GM12892 (cell line): ENCODE measurements at regions not wholly inside any gene's neighbourhood (a gene's known extent, or its start where the extent isn't known, plus 50 kb on each side); places are given as distances from the start of the nearest gene placed in this dataset.

Experiments used
- POLR2A ChIP-seq: IDR thresholded peaks from 2 replicates; pipeline ENCODE4 v1.6.1; 2011; ENCODE audit warnings: low read depth, low read length, control low read depth
- POLR2AphosphoS5 ChIP-seq: IDR thresholded peaks from 2 replicates; pipeline ENCODE4 v1.6.1; 2011; ENCODE audit warnings: low read depth, low read length, control low read depth

DNA sequence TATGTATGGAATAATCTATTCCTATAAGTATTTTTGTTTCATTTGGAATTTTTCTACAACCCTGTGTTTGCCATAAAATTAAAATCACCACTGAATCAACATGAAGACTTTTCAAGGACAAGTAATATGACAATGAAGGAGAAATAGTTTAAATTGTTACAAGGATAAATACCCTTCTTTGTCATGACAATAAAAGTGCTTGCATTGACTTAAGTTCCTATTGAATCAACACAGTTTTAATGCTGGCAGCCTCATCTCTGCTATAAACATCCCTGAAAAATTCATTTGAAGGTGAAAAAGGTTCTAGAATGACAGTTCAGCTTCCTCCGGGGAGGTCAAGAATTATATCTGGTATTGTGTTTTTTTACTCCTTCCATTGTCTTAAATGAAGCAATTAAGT, 1105.1 kb upstream of the CDH9 start:
- TF ChIP-seq POLR2AphosphoS5 (no peak), POLR2A (no peak)
